ENCODE measurements at regions not wholly inside any gene's neighbourhood (a gene's known extent, or its start where the extent isn't known, plus 50 kb on each side); places are given as distances from the start of the nearest gene placed in this dataset.

- TF ChIP-seq CTCF (IDR thresholded peaks at IDR 0.05) (no peak), POLR2A (IDR thresholded peaks at IDR 0.05) (no peak)
Observed at GRCh38 chr15:45863881-45864580, 229.2 kb downstream of the SQOR start.

Data from thyroid gland (tissue), 4 donors.